Activated CD8-positive, alpha-beta T cell treated with anti-CD3 and anti-CD28 coated beads, Interleukin-2, amount 10 ng/mL, durations not matched to agents 7 days and 5 days (primary cell): ENCODE measurements at regions not wholly inside any gene's neighbourhood (a gene's known extent, or its start where the extent isn't known, plus 50 kb on each side); places are given as distances from the start of the nearest gene placed in this dataset.

Source experiments
- ATAC-seq: fragments of 150-1000 bp; cut with Tn5 transposase; one replicate; pipeline ENCODE4 v1.10.0; 2021; ENCODE audit warnings: moderate library complexity
- CTCF ChIA-PET: fragments of 350-600 bp; sonication (Branson Sonifier 250); formaldehyde crosslinking; loops from one replicate; lab custom pipeline; 2021; ENCODE audit warnings: antibody characterized with exemption; lab: Charles Lee
- POLR2A ChIA-PET: fragments of 350-600 bp; sonication (Branson Sonifier 250); formaldehyde crosslinking; loops from one replicate; lab custom pipeline; 2021; ENCODE audit warnings: antibody characterized with exemption; lab: Charles Lee
- DNase-seq: peaks from one replicate; pipeline ENCODE4 v3.0.0-alpha.2; 2020
- H3K27ac Mint-ChIP-seq: one replicate; pipeline ENCODE4 v1.8.0; 2021; ENCODE audit warnings: mild to moderate bottlenecking, mixed read lengths
- H3K27me3 Mint-ChIP-seq: one replicate; pipeline ENCODE4 v1.8.0; 2021; ENCODE audit warnings: low read depth, mixed read lengths
- H3K36me3 Mint-ChIP-seq: one replicate; pipeline ENCODE4 v1.8.0; 2021; ENCODE audit warnings: low read depth, mixed read lengths
- H3K4me1 Mint-ChIP-seq: one replicate; pipeline ENCODE4 v1.8.0; 2021; ENCODE audit warnings: low read depth, mixed read lengths
- H3K4me3 Mint-ChIP-seq: one replicate; pipeline ENCODE4 v1.8.0; 2021; ENCODE audit warnings: mild to moderate bottlenecking, mixed read lengths
- H3K9me3 Mint-ChIP-seq: one replicate; pipeline ENCODE4 v1.8.0; 2022; ENCODE audit warnings: mixed read lengths; ENCODE audit not compliant: insufficient read depth

- Mint-ChIP-seq H3K36me3 (no peaks in the 10 kb centered on the region), H3K4me1 (no peaks in the 10 kb centered on the region), H3K9me3 (peaks cover 6% of the 10 kb centered on the region), H3K27ac (no peak overlapping the region), H3K4me3 (no peak overlapping the region), H3K27me3 (no peaks in the 10 kb centered on the region)
- ATAC-seq (no peak), DNase-seq (no peak)
- ChIA-PET CTCF (no interaction called here), POLR2A (no interaction called here)
These were observed 2618.1 kb downstream of the ARAP2 start for GRCh38 chr4:33626221-33626620.

GRCh38 chr4:33628296-33628695, 2616.0 kb downstream of the ARAP2 start:
- Mint-ChIP-seq H3K9me3 (no peaks in the 10 kb centered on the region), H3K4me1 (no peaks in the 10 kb centered on the region), H3K27me3 (no peaks in the 10 kb centered on the region), H3K36me3 (no peaks in the 10 kb centered on the region), H3K27ac (no peak overlapping the region), H3K4me3 (no peak overlapping the region)
- CTCF ChIA-PET, result no interaction called here
- DNase-seq (no peak), ATAC-seq (no peak)
- POLR2A ChIA-PET, result no interaction called here

- ChIA-PET CTCF (no interaction called here), POLR2A (no interaction called here)
- no peaks in the 10 kb centered on the region for H3K36me3 Mint-ChIP-seq
- no peak overlapping the region for H3K4me3 Mint-ChIP-seq
- no peaks in the 10 kb centered on the region for H3K27me3 Mint-ChIP-seq
- DNase-seq, result no peak
- H3K4me1 Mint-ChIP-seq, result no peaks in the 10 kb centered on the region
- no peak for ATAC-seq
- no peak overlapping the region for H3K27ac Mint-ChIP-seq
- H3K9me3 Mint-ChIP-seq, result peaks cover 15% of the 10 kb centered on the region
These were observed 2595.3 kb downstream of the ARAP2 start for GRCh38 chr4:33649015-33649414.

GRCh38 chr4:33649471-33649870, 2594.8 kb downstream of the ARAP2 start:
- H3K9me3 Mint-ChIP-seq, result peaks cover 15% of the 10 kb centered on the region
- no peak overlapping the region for H3K27ac Mint-ChIP-seq
- no peaks in the 10 kb centered on the region for H3K4me1 Mint-ChIP-seq
- H3K4me3 Mint-ChIP-seq, result no peak overlapping the region
- ChIA-PET CTCF (no interaction called here), POLR2A (no interaction called here)
- DNase-seq, result no peak
- no peaks in the 10 kb centered on the region for H3K36me3 Mint-ChIP-seq
- no peak for ATAC-seq
- no peaks in the 10 kb centered on the region for H3K27me3 Mint-ChIP-seq

GRCh38 chr4:33650036-33650435, 2594.3 kb downstream of the ARAP2 start:
- peaks cover 15% of the 10 kb centered on the region for H3K9me3 Mint-ChIP-seq
- H3K27me3 Mint-ChIP-seq, result no peaks in the 10 kb centered on the region
- no peak overlapping the region for H3K27ac Mint-ChIP-seq
- no peaks in the 10 kb centered on the region for H3K4me1 Mint-ChIP-seq
- POLR2A ChIA-PET, result no interaction called here
- ATAC-seq (no peak), DNase-seq (no peak)
- no peaks in the 10 kb centered on the region for H3K36me3 Mint-ChIP-seq
- H3K4me3 Mint-ChIP-seq, result no peak overlapping the region
- CTCF ChIA-PET, result no interaction called here

- CTCF ChIA-PET, result no interaction called here
- Mint-ChIP-seq H3K9me3 (peaks cover 22% of the 10 kb centered on the region), H3K4me3 (no peak overlapping the region), H3K4me1 (no peaks in the 10 kb centered on the region), H3K36me3 (no peaks in the 10 kb centered on the region), H3K27ac (no peak overlapping the region), H3K27me3 (no peaks in the 10 kb centered on the region)
- POLR2A ChIA-PET, result no interaction called here
- DNase-seq (no peak), ATAC-seq (no peak)
These were observed 2585.3 kb downstream of the ARAP2 start for GRCh38 chr4:33658971-33659370.

- Mint-ChIP-seq H3K4me3 (no peak overlapping the region), H3K9me3 (peaks cover 35% of the 10 kb centered on the region), H3K27ac (no peak overlapping the region), H3K4me1 (no peaks in the 10 kb centered on the region), H3K36me3 (no peaks in the 10 kb centered on the region), H3K27me3 (no peaks in the 10 kb centered on the region)
- DNase-seq, result no peak
- ChIA-PET POLR2A (no interaction called here), CTCF (no interaction called here)
- no peak for ATAC-seq
These were observed 2582.7 kb downstream of the ARAP2 start for GRCh38 chr4:33661636-33662035.

- Mint-ChIP-seq H3K36me3 (no peaks in the 10 kb centered on the region), H3K27me3 (no peaks in the 10 kb centered on the region), H3K4me3 (no peak overlapping the region), H3K9me3 (no peaks in the 10 kb centered on the region), H3K27ac (no peak overlapping the region), H3K4me1 (no peaks in the 10 kb centered on the region)
- POLR2A ChIA-PET, result no interaction called here
- DNase-seq (no peak), ATAC-seq (no peak)
- CTCF ChIA-PET, result no interaction called here
These were observed 2558.4 kb downstream of the ARAP2 start for GRCh38 chr4:33685939-33686338.

GRCh38 chr4:33696041-33696440, 2548.3 kb downstream of the ARAP2 start:
- ChIA-PET POLR2A (no interaction called here), CTCF (no interaction called here)
- no peak for DNase-seq
- peaks cover 4% of the 10 kb centered on the region for H3K9me3 Mint-ChIP-seq
- no peak overlapping the region for H3K4me3 Mint-ChIP-seq
- no peak overlapping the region for H3K27ac Mint-ChIP-seq
- ATAC-seq, result no peak
- no peaks in the 10 kb centered on the region for H3K27me3 Mint-ChIP-seq
- no peaks in the 10 kb centered on the region for H3K4me1 Mint-ChIP-seq
- H3K36me3 Mint-ChIP-seq, result no peaks in the 10 kb centered on the region

GRCh38 chr4:33696586-33696985, 2547.7 kb downstream of the ARAP2 start:
- H3K36me3 Mint-ChIP-seq, result no peaks in the 10 kb centered on the region
- no peak overlapping the region for H3K4me3 Mint-ChIP-seq
- no peaks in the 10 kb centered on the region for H3K27me3 Mint-ChIP-seq
- ATAC-seq, result no peak
- ChIA-PET CTCF (no interaction called here), POLR2A (no interaction called here)
- no peak for DNase-seq
- no peak overlapping the region for H3K27ac Mint-ChIP-seq
- H3K9me3 Mint-ChIP-seq, result peaks cover 6% of the 10 kb centered on the region
- no peaks in the 10 kb centered on the region for H3K4me1 Mint-ChIP-seq

GRCh38 chr4:33709247-33709646, 2535.1 kb downstream of the ARAP2 start:
- ChIA-PET CTCF (no interaction called here), POLR2A (no interaction called here)
- no peaks in the 10 kb centered on the region for H3K36me3 Mint-ChIP-seq
- H3K4me1 Mint-ChIP-seq, result no peaks in the 10 kb centered on the region
- H3K27ac Mint-ChIP-seq, result no peak overlapping the region
- ATAC-seq (no peak), DNase-seq (no peak)
- H3K4me3 Mint-ChIP-seq, result no peak overlapping the region
- H3K27me3 Mint-ChIP-seq, result no peaks in the 10 kb centered on the region
- peaks cover 27% of the 10 kb centered on the region for H3K9me3 Mint-ChIP-seq

GRCh38 chr4:33711826-33712225, 2532.5 kb downstream of the ARAP2 start:
- Mint-ChIP-seq H3K4me1 (no peaks in the 10 kb centered on the region), H3K27ac (no peak overlapping the region), H3K4me3 (no peak overlapping the region), H3K27me3 (no peaks in the 10 kb centered on the region), H3K36me3 (no peaks in the 10 kb centered on the region), H3K9me3 (peaks cover 17% of the 10 kb centered on the region)
- DNase-seq, result no peak
- ATAC-seq, result no peak
- POLR2A ChIA-PET, result no interaction called here
- CTCF ChIA-PET, result no interaction called here

GRCh38 chr4:33714971-33715370, 2529.3 kb downstream of the ARAP2 start:
- Mint-ChIP-seq H3K4me3 (no peak overlapping the region), H3K4me1 (no peaks in the 10 kb centered on the region), H3K36me3 (no peaks in the 10 kb centered on the region), H3K9me3 (peaks cover 13% of the 10 kb centered on the region), H3K27me3 (no peaks in the 10 kb centered on the region), H3K27ac (no peak overlapping the region)
- no peak for DNase-seq
- ChIA-PET POLR2A (no interaction called here), CTCF (no interaction called here)
- no peak for ATAC-seq
